ENCODE measurements at regions not wholly inside any gene's neighbourhood (a gene's known extent, or its start where the extent isn't known, plus 50 kb on each side); places are given as distances from the start of the nearest gene placed in this dataset.

GRCh38 chr11:87819151-87819550 is 356.1 kb downstream of the RAB38 start:
- TF ChIP-seq CTCF (IDR thresholded peaks at IDR 0.05; ENCODE audit: insufficient read depth, low read depth, low read length) (no peak), EZH2 (IDR thresholded peaks at IDR 0.05; ENCODE audit: insufficient read depth, low read length) (no peak)
